ENCODE measurements at regions not wholly inside any gene's neighbourhood (a gene's known extent, or its start where the extent isn't known, plus 50 kb on each side); places are given as distances from the start of the nearest gene placed in this dataset.

- TF ChIP-seq CTCF (IDR thresholded peaks at IDR 0.05; ENCODE audit: poor library complexity) = peak; percentile 61
- TF ChIP-seq EZH2 (IDR thresholded peaks at IDR 0.05; ENCODE audit: borderline replicate concordance) = no peak
Observed at GRCh38 chr1:106022312-106022902, 1034.1 kb upstream of the PRMT6 start.
